RCC 7860 (cell line): ENCODE measurements at regions not wholly inside any gene's neighbourhood (a gene's known extent, or its start where the extent isn't known, plus 50 kb on each side); places are given as distances from the start of the nearest gene placed in this dataset.

Source experiments
- DNase-seq: peaks from one replicate; pipeline ENCODE4 v3.0.0-alpha.2; 2015; ENCODE audit warnings: low spot score
- FAIRE-seq: peaks from 2 replicates; lab custom pipeline; 2012; peaks lifted over from hg19 to GRCh38; lab: Jason Lieb, UNC

- DNase-seq (no peak), FAIRE-seq (no peak)
Observed at GRCh38 chr1:232682248-232682647, 52.3 kb upstream of the SIPA1L2 start.

- peak; percentile 42 for DNase-seq
- FAIRE-seq, result peak; percentile 73
Observed at GRCh38 chr1:232684371-232685105, 54.6 kb upstream of the SIPA1L2 start.

- DNase-seq, result no peak
- no peak for FAIRE-seq
Observed at GRCh38 chr1:232686346-232686745, 56.4 kb upstream of the SIPA1L2 start.

DNA sequence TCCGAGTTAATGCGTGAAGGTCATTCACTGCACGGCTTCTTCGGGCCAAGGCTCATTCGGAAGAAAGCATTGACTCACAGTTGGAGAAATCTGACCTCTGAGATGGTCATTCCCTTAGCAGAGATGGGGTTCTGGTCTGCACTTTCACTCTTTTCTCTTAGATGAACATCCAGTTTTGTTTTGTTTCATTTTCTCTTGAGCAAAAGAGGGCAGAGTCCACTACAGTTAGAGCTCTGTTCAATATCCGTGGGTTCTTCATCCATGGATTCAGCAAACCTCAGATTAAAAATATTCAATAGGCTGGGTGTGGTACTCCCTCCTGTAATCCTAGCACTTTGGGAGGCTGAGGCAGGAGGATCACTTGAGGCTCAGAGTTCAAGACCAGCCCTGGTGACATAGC lies 57.4 kb upstream of the SIPA1L2 start:
- no peak for DNase-seq
- no peak for FAIRE-seq

DNA sequence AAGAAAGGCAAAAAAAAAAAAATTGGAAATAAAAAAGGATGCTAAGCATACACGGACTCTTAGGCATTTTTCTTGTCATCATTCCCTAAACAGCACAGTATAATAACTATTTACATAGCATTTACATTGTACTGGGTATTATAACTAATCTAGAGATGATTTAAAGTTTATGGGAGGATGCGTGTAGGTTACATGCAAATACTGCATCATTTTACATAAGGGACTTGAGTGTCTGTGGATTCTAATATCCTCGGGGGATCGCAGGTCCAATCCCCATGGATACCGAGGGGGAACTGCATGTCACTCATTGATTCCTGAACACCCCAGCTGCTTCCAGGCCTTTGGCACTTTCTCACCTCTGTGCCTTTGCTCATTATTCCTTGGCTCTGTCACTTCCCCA lies 57.8 kb upstream of the SIPA1L2 start:
- DNase-seq (no peak), FAIRE-seq (no peak)

- no peak for DNase-seq
- no peak for FAIRE-seq
Observed at GRCh38 chr1:232688398-232688797, 58.5 kb upstream of the SIPA1L2 start.

GRCh38 chr1:232689711-232690110 lies 59.8 kb upstream of the SIPA1L2 start:
- FAIRE-seq (no peak), DNase-seq (no peak)

DNA sequence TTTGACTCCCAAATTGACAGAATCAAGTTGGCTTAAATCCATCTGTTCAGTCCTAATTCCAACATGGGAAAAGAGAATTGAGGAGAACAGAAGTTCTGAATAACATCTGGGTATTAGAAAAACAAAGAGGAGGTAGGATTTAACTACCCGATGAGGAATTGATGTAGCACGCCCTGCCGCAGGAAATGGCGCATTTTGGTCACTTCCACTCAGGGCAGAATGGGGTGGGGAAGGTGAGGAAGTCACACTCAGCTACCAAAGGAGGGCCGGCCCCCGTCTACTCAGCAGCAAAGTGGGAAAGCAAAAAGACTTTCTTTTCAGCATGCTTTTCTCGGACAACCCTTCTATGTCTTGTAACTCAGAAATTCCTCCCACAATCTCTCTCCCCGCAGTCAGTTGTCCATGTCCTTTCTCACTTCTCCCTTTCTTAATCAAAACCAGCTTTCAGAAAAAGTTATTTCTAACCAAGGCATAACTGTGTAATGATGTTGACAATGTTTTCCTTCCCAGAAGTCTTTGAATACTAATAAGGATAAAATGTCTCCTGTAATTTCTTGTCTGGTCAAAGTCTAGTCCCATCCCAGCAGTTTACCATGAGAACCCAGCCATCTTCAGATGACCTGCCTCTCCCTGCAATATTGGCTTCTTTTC lies 60.5 kb upstream of the SIPA1L2 start:
- FAIRE-seq, result no peak
- no peak for DNase-seq

GRCh38 chr1:232694475-232694874 lies 64.5 kb upstream of the SIPA1L2 start:
- FAIRE-seq (no peak), DNase-seq (no peak)

- no peak for DNase-seq
- FAIRE-seq, result no peak
Observed at GRCh38 chr1:232695621-232696385, 65.9 kb upstream of the SIPA1L2 start.

GRCh38 chr1:232696466-232696865 lies 66.5 kb upstream of the SIPA1L2 start:
- FAIRE-seq (no peak), DNase-seq (no peak)

GRCh38 chr1:232697187-232697822 lies 67.4 kb upstream of the SIPA1L2 start:
- DNase-seq (no peak), FAIRE-seq (no peak)

GRCh38 chr1:232699814-232700213 lies 69.9 kb upstream of the SIPA1L2 start:
- FAIRE-seq (no peak), DNase-seq (no peak)

- FAIRE-seq, result peak; percentile 81
Observed at GRCh38 chr1:232702911-232703310, 73.0 kb upstream of the SIPA1L2 start.

GRCh38 chr1:232704256-232704655 lies 74.3 kb upstream of the SIPA1L2 start:
- DNase-seq (no peak), FAIRE-seq (no peak)

More at GRCh38 chr1:232702911-232703310, 73.0 kb upstream of the SIPA1L2 start:
- peak; percentile 65 for DNase-seq

DNA sequence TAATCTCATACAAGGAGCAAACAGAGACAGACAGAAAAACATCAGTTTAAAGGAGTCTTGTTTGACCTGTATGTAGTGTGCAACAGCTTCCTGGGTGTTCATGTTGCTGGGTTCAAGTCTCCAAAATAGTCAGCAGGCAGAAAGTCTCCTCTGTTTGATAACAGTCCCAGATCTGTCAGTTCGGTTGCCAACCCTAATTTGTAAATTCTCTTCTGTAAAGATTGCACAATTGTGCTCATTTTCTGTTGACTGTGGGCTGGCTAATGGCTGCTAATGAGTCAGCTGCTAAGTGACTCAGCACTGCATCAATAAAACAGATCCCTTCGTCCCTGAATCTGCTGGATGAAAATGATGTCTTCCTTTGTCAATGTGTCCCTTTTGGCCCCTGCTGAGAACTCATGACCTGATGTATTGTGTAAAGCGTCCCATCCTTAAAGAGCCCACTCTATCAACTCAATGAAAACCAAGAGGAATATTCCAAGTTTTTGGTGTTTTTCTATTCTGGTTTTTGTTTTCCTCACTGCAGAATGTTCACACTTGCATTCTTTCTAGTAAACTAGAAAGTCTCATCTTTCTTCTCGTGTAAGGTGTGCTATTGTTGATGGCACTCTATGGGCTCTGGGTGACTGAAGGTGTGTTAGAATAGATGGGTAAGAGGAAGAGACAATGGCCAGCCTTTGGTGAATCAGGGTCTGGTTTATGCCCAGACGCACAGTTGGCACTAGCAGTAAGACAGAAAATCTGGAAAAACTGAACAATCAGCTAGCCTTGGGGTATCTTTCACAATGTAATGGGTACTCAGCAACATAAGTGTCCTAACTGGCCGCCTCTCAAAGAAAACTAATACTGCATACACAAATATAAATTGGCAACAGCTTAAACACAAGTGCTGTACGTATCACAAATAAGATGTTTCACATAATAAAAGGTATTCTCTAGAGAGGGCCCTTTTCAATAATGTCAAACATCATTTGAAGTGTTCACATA lies 75.1 kb upstream of the SIPA1L2 start:
- DNase-seq (peak; percentile 78), FAIRE-seq (peak; percentile 85)

- no peak for DNase-seq
Observed at GRCh38 chr1:232705815-232706575, 76.1 kb upstream of the SIPA1L2 start.

GRCh38 chr1:232707142-232707541 lies 77.2 kb upstream of the SIPA1L2 start:
- DNase-seq, result no peak
- no peak for FAIRE-seq

More at GRCh38 chr1:232705815-232706575, 76.1 kb upstream of the SIPA1L2 start:
- no peak for FAIRE-seq

GRCh38 chr1:232709386-232709785 lies 79.5 kb upstream of the SIPA1L2 start:
- DNase-seq, result peak; percentile 43

More at GRCh38 chr1:232709386-232709785, 79.5 kb upstream of the SIPA1L2 start:
- peak; percentile 84 for FAIRE-seq
